Fibroblast of the aortic adventitia (primary cell): ENCODE measurements at regions not wholly inside any gene's neighbourhood (a gene's known extent, or its start where the extent isn't known, plus 50 kb on each side); places are given as distances from the start of the nearest gene placed in this dataset.
A peak's percentile ranks its signal among the peaks of the same experiment; 100 is the strongest.

ENCODE experiments used
- DNase-seq: peaks from one replicate; pipeline ENCODE4 v3.0.0-alpha.2; 2010; ENCODE audit warnings: low read depth
- H3K4me3 ChIP-seq: 2 replicates; pipeline ENCODE4 v1.5.1; 2011; ENCODE audit warnings: low read depth, mild to moderate bottlenecking, control low read depth, low read length, moderate library complexity
- CTCF ChIP-seq: IDR thresholded peaks from 2 replicates; pipeline ENCODE4 v1.5.1; 2011; ENCODE audit warnings: mild to moderate bottlenecking, low read length, control low read depth, inconsistent platforms; ENCODE audit not compliant: insufficient read depth

- no peak overlapping the region for H3K4me3 ChIP-seq
- DNase-seq: no peak
- no peak for TF ChIP-seq CTCF
Observed at GRCh38 chrX:117751155-117751554, 365.5 kb downstream of the KLHL13 start.

- TF ChIP-seq CTCF: no peak
- no peak overlapping the region for H3K4me3 ChIP-seq
- no peak for DNase-seq
Observed at GRCh38 chrX:117744958-117745357, 371.7 kb downstream of the KLHL13 start.

GRCh38 chrX:117743469-117744251, 372.9 kb downstream of the KLHL13 start:
- no peak for DNase-seq
- peak; percentile 10 for TF ChIP-seq CTCF
- no peak overlapping the region for H3K4me3 ChIP-seq

GRCh38 chrX:117713411-117713810, 403.2 kb downstream of the KLHL13 start:
- DNase-seq: no peak
- no peak for TF ChIP-seq CTCF
- H3K4me3 ChIP-seq: no peak overlapping the region

GRCh38 chrX:117711782-117712181, 404.8 kb downstream of the KLHL13 start:
- TF ChIP-seq CTCF: no peak
- H3K4me3 ChIP-seq: no peak overlapping the region
- DNase-seq: no peak

- no peak overlapping the region for H3K4me3 ChIP-seq
- DNase-seq: no peak
- no peak for TF ChIP-seq CTCF
Observed at GRCh38 chrX:117707948-117708743, 408.5 kb downstream of the KLHL13 start.
